ENCODE measurements at regions not wholly inside any gene's neighbourhood (a gene's known extent, or its start where the extent isn't known, plus 50 kb on each side); places are given as distances from the start of the nearest gene placed in this dataset.

DNA sequence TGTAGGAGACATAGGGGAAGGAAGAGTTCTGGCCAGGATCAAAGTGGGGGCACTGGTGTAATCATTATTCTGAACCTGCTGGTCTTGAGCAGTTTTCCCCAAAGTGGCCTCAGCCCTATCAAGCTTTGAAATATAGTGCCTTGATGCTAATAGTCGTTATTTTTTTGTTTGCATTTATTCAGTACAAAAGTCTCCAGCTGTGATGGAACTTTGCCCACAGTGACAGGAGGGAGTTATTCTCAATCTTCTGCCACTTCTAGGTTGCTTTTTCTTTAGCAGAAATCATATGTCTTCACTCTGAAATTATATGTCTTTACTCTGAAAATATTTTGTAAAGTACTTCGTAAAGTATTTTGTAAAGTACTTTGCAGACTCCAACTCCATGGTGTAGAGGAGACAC lies 93.1 kb downstream of the FAT3 start:
- Histone ChIP-seq H3K9ac (no peak overlapping the region), H3K79me2 (ENCODE audit: insufficient read depth) (no peaks in the 10 kb centered on the region), H3K9me3 (ENCODE audit: low read depth) (no peaks in the 10 kb centered on the region), H2AFZ (no peak overlapping the region), H3K4me2 (ENCODE audit: unreplicated experiment) (no peak overlapping the region), H3F3A (ENCODE audit: insufficient read depth) (peaks cover 5% of the 10 kb centered on the region; the same call in 1 of the 2 replicates), H3K9me2 (ENCODE audit: insufficient read depth) (no peaks in the 10 kb centered on the region), H3K4me3 (no peak overlapping the region), H3K36me3 (ENCODE audit: low read depth) (no peaks in the 10 kb centered on the region), H3K27ac (no peak overlapping the region), H3K4me1 (ENCODE audit: insufficient read depth) (peaks cover 12% of the 10 kb centered on the region), H3K27me3 (replicated peaks; ENCODE audit: insufficient read depth) (no peaks in the 10 kb centered on the region), H4K20me1 (ENCODE audit: insufficient read depth) (no peaks in the 10 kb centered on the region)
- TF ChIP-seq EZH2phosphoT487 (IDR thresholded peaks at IDR 0.05; ENCODE audit: insufficient read depth, low read depth), result no peak
- TF ChIP-seq EZH2 (IDR thresholded peaks at IDR 0.05; ENCODE audit: insufficient read depth, poor library complexity, severe bottlenecking), result no peak
- 28 to 31% methylated on average over 2 of the region's 2 CpGs for WGBS, 2 experiments (ENCODE audit: low coverage in 1 of 2, low lambda C conversion rate in 2 of 2, missing lambda C conversion rate in 2 of 2)
- DNase-seq, result no peak
- in situ Hi-C loops (cut with MboI), result no loop called here

DNA sequence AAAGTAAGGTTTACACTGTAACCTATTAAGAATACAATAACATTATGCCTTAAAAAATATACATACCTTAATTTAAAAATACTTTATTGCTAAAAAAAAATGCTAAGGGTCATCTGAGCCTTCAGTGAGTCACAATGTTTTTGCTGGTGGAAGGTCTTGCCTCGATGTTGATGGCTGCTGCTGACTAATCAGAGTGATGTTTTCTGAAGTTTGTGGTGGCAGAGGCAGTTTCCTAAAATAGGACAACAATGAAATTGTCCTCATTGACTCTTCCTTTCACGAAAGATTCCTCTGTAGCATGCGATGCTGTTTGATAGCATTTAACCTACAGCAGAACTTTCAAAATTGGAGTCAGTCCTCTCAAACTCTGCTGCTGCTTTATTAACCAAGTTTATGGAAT lies 97.6 kb downstream of the FAT3 start:
- H3K9me3 ChIP-seq (ENCODE audit: low read depth), result no peaks in the 10 kb centered on the region
- DNase-seq, result peak; percentile 71
- 0 out of 2 replicates have a peak overlapping the region, but pooled peaks have one; percentile 29 for H3K4me3 ChIP-seq
- H3K4me2 ChIP-seq (ENCODE audit: unreplicated experiment), result peak overlapping the region; percentile 60
- no peak overlapping the region for H3K9ac ChIP-seq
- H3K36me3 ChIP-seq (ENCODE audit: low read depth), result no peaks in the 10 kb centered on the region
- no peaks in the 10 kb centered on the region for H3K9me2 ChIP-seq (ENCODE audit: insufficient read depth)
- H3K27ac ChIP-seq, result 0 out of 2 replicates have a peak overlapping the region, but pooled peaks have one; percentile 5
- no peaks in the 10 kb centered on the region for H4K20me1 ChIP-seq (ENCODE audit: insufficient read depth)
- no peak for TF ChIP-seq EZH2phosphoT487 (IDR thresholded peaks at IDR 0.05; ENCODE audit: insufficient read depth, low read depth)
- TF ChIP-seq EZH2 (IDR thresholded peaks at IDR 0.05; ENCODE audit: insufficient read depth, poor library complexity, severe bottlenecking), result no peak
- H3K4me1 ChIP-seq (ENCODE audit: insufficient read depth), result peaks cover 13% of the 10 kb centered on the region
- in situ Hi-C loops (cut with MboI), result no loop called here
- H2AFZ ChIP-seq, result peak overlapping the region; percentile 23; the same call in 1 of the 2 replicates
- WGBS, 2 experiments (ENCODE audit: low coverage in 1 of 2, low lambda C conversion rate in 2 of 2, missing lambda C conversion rate in 2 of 2), result 3 to 8% methylated on average over 3 of the region's 3 CpGs
- no peaks in the 10 kb centered on the region for H3K79me2 ChIP-seq (ENCODE audit: insufficient read depth)
- no peaks in the 10 kb centered on the region for H3K27me3 ChIP-seq (replicated peaks; ENCODE audit: insufficient read depth)
- H3F3A ChIP-seq (ENCODE audit: insufficient read depth), result peaks cover 6% of the 10 kb centered on the region; the same call in 1 of the 2 replicates

DNA sequence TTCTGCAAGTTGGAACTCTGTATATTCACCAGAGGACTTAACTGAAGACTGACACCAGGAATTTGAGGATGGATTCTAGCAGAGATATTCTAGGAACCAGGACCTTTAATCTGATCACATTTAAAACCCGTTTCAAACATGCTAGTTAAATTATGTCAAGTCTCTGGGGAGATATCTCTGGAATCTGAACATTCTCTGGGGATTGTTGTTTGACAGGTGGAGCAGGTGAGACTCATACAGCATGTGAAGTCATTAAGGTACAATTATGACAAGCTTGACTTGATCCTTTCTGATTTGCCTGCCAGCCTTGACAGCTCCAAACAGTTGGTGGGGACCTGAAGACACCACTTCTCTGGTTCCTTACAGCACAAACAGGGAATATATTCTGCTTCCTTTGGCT lies 100.3 kb downstream of the FAT3 start:
- H3K27ac ChIP-seq, result no peak overlapping the region
- peaks cover 6% of the 10 kb centered on the region; the same call in 1 of the 2 replicates for H3F3A ChIP-seq (ENCODE audit: insufficient read depth)
- H4K20me1 ChIP-seq (ENCODE audit: insufficient read depth), result no peaks in the 10 kb centered on the region
- no peak overlapping the region for H2AFZ ChIP-seq
- DNase-seq, result no peak
- peaks cover 13% of the 10 kb centered on the region for H3K4me1 ChIP-seq (ENCODE audit: insufficient read depth)
- H3K4me3 ChIP-seq, result no peak overlapping the region
- H3K27me3 ChIP-seq (replicated peaks; ENCODE audit: insufficient read depth), result no peaks in the 10 kb centered on the region; the same call in 1 of the 2 replicates
- H3K9ac ChIP-seq, result no peak overlapping the region
- H3K4me2 ChIP-seq (ENCODE audit: unreplicated experiment), result no peak overlapping the region
- no peaks in the 10 kb centered on the region for H3K9me3 ChIP-seq (ENCODE audit: low read depth)
- WGBS, 2 experiments (ENCODE audit: low coverage in 1 of 2, low lambda C conversion rate in 2 of 2, missing lambda C conversion rate in 2 of 2), result 23 to 36% methylated on average over 1 of the region's 1 CpG
- in situ Hi-C loops (cut with MboI), result no loop called here
- TF ChIP-seq EZH2phosphoT487 (IDR thresholded peaks at IDR 0.05; ENCODE audit: insufficient read depth, low read depth), result no peak
- TF ChIP-seq EZH2 (IDR thresholded peaks at IDR 0.05; ENCODE audit: insufficient read depth, poor library complexity, severe bottlenecking), result no peak
- no peaks in the 10 kb centered on the region for H3K36me3 ChIP-seq (ENCODE audit: low read depth)
- no peaks in the 10 kb centered on the region for H3K9me2 ChIP-seq (ENCODE audit: insufficient read depth)
- no peaks in the 10 kb centered on the region for H3K79me2 ChIP-seq (ENCODE audit: insufficient read depth)

DNA sequence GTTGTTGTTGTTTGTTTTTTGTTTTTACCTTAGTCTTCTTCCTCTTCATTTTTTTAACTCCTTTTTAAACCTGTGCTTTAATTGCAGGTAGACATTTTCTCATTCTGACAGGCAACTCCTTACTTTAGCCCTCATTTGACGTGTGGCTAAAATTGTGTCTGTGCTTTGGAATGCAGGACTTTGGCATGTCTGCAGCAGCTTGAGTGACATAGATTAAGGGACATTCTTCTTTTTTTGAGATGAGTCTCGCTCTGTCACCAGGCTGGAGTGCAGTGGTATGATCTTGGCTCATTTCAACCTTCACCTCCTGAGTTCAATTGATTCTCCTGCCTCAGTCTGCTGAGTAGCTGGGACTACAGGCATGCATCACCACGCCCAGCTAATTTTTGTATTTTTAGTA lies 100.8 kb downstream of the FAT3 start:
- 59 to 60% methylated on average over 3 of the region's 3 CpGs for WGBS, 2 experiments (ENCODE audit: low coverage in 1 of 2, low lambda C conversion rate in 2 of 2, missing lambda C conversion rate in 2 of 2)
- no peaks in the 10 kb centered on the region for H4K20me1 ChIP-seq (ENCODE audit: insufficient read depth)
- no peak overlapping the region for H3K9ac ChIP-seq
- H3K4me1 ChIP-seq (ENCODE audit: insufficient read depth), result peaks cover 13% of the 10 kb centered on the region
- no peak overlapping the region for H2AFZ ChIP-seq
- no peaks in the 10 kb centered on the region for H3K9me3 ChIP-seq (ENCODE audit: low read depth)
- no peaks in the 10 kb centered on the region for H3K79me2 ChIP-seq (ENCODE audit: insufficient read depth)
- no peaks in the 10 kb centered on the region for H3K9me2 ChIP-seq (ENCODE audit: insufficient read depth)
- no peaks in the 10 kb centered on the region for H3K36me3 ChIP-seq (ENCODE audit: low read depth)
- H3K27me3 ChIP-seq (replicated peaks; ENCODE audit: insufficient read depth), result no peaks in the 10 kb centered on the region; the same call in 1 of the 2 replicates
- in situ Hi-C loops (cut with MboI), result no loop called here
- no peak overlapping the region for H3K4me3 ChIP-seq
- TF ChIP-seq EZH2phosphoT487 (IDR thresholded peaks at IDR 0.05; ENCODE audit: insufficient read depth, low read depth), result no peak
- no peak for TF ChIP-seq EZH2 (IDR thresholded peaks at IDR 0.05; ENCODE audit: insufficient read depth, poor library complexity, severe bottlenecking)
- H3K27ac ChIP-seq, result no peak overlapping the region
- no peak for DNase-seq
- no peak overlapping the region for H3K4me2 ChIP-seq (ENCODE audit: unreplicated experiment)
- peaks cover 6% of the 10 kb centered on the region; the same call in 1 of the 2 replicates for H3F3A ChIP-seq (ENCODE audit: insufficient read depth)

Data from GM23248 (cell line).